HG03442 (cell line): ENCODE measurements at regions not wholly inside any gene's neighbourhood (a gene's known extent, or its start where the extent isn't known, plus 50 kb on each side); places are given as distances from the start of the nearest gene placed in this dataset.

Experiments used
- ATAC-seq: cut with Tn5 transposase; IDR thresholded peaks from one replicate; pipeline ENCODE4 v1.9.1; 2021; ENCODE audit warnings: mild to moderate bottlenecking, moderate library complexity; ENCODE audit not compliant: unreplicated experiment

DNA sequence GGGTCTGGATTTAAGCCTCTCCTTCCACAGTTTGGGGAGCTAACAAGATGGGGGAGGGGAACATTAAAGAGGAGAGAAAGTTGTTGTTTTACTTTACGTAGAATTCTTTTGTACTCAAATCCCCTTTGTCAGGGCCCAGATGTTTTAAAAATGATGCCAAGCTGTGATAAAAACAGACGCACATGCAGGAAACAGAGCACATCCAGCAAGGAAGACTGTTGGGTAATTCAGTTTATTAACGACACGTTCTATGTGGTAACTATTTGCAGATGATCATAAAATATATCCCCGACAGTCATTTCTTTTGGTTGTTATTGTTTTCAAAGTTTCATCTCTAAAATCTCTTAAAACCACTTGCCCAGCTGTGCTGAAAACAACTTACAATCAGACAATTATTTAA is 307.0 kb upstream of the PRDM1 start:
- no peak for ATAC-seq

DNA sequence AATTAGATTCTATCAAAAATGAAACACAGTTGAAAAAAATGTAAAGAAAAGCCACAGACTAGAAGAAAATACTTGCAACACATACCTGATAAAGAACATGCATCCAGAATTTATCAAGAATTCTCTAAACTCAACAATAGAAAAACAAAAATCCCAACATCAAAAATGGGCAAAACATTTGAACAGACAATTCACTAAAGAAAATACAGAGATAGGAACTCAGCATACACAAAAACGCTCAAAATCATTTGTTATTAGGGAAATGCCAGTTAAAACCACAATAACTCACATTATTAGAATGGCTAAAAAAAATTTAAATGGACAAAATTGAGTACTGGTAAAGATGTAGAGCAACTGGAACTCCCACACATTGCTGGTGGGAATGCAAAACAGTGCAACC is 311.0 kb upstream of the PRDM1 start:
- no peak for ATAC-seq

DNA sequence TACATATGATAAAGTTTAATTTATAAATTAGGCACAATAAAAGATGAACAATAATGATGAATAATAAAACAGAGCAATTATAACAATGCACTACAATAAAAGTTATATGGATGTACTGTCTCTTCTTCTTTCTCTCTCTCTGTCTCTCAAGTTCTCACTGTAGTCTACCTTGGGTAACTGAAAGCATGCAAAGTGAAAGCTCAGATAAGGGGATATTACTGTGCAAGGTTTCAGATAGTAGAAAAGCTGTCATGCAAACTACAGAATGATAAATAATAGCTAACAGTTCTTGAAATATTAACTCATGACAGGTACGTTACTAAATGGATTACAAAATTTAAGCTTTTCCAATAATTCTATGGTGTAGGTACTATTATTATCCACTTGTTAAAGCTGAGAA is 311.9 kb upstream of the PRDM1 start:
- no peak for ATAC-seq

DNA sequence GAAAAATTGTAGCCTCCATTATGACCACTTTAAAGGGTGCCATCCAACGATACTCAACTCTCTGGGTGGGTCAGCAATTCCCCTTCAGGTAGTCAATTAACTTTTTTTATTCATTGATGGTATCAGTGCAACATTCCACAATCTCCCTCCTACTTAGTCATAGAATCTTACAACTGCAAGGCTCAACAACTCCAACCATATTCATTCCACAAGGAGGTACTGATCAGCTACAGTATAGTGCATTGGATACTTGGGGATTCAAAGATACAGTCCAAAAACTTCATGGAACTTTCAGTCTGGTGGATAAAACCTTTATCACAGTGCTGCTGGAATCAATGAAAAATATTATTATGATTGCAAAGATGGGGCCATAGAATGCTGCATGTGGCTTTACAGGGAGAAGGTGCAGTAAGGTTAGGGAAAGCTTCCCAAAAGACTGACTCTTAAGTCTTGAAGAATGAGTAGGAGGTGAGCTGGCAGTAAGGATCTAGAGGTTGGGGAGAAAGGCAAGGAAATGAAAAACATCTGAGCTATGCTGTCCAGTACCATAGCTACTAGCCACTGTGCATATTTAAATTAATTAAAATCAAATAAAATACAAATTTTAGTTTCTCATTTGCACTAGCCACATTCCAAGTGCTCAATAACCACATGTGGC is 314.7 kb upstream of the PRDM1 start:
- ATAC-seq: no peak

DNA sequence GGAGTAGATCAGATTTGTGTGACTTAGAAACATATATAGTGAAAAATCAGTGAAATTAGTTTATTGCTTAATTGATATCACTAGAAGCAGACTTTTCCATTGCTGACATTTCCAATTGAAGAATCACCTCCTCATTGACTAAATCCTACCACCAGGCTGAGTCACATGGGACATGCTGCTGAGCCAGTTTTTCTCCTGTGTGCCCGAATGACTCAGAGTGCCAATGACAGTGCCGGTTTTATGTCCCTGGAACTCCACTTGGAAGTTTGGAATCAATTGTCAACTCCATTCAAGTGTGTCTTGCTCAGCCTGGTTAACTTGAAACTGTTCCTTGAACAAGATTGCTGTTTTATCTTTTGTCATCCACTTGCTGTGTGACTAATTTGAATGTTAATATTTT is 316.1 kb upstream of the PRDM1 start:
- ATAC-seq: no peak

DNA sequence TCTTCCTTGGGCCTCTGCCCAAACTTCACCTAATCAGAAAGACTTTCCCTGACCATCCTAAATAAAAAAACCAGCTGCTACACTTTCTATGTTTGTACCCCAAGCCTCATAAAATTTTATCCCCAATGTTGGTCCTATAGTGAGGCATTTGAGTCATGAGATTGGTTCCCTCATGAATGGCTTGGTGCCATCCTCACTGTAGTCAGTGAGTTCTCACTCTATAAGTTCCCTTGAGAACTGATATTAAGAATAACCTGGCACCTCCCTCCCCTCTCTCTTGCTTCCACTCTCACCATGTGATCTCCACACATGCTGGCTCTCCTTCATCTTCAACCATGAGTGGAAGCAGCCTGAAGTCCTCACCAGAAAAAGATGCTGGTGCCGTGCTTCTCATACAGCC is 316.9 kb upstream of the PRDM1 start:
- ATAC-seq: no peak

DNA sequence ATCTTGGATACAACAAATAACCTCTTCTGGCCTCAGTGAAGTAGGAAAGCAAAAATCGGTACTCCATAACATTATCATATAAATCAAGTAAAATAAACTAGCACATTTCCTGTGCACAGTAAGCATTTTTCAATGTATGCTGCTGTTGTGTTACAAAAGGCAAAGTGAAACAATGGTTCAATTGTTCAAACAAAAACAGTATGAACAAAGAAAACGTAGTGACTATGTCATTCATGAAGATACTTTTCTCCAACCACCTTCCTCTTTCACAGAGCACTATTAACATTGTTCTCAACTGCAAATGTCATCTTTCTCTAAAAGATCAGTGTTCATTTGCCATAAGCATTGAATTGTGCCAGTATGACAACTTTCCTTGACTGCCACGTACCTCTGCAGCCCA is 318.6 kb upstream of the PRDM1 start:
- no peak for ATAC-seq

DNA sequence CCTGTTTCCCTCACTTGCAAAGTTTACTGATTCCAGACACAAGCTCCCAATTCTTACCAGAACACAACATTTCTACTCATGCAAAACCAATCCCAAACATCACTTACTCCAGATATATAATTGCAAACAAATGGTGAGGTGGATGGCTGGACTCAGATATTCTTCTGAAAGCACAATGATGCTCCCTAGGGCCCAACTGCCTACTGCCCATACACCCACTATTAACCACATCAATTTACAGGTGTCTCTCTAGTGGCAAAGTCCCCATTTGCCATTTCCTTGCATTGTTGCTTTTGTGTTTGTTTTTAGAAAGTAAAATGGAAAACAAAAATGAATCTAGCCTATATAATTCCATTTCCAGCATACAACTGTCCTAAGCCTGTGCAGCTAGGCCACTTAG is 320.9 kb upstream of the PRDM1 start:
- no peak for ATAC-seq

DNA sequence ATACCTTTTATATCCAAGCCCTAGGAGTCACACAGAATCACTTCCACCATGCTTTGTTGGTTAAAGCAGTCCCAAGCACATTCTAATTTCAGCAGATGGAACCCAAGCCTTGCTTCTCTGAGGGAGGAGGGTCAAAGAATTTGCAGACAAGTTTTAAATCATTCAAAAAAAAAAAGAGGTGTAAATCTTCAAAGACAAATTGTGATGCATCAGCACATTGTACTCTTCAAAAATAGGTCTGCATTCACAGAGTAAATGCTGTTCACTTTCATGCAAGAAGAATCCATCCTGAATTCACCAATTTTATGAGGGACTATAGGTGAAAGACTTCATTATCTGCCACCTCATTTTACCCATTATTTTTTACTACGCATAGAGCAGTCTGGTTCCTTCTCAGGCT is 321.8 kb upstream of the PRDM1 start:
- no peak for ATAC-seq

DNA sequence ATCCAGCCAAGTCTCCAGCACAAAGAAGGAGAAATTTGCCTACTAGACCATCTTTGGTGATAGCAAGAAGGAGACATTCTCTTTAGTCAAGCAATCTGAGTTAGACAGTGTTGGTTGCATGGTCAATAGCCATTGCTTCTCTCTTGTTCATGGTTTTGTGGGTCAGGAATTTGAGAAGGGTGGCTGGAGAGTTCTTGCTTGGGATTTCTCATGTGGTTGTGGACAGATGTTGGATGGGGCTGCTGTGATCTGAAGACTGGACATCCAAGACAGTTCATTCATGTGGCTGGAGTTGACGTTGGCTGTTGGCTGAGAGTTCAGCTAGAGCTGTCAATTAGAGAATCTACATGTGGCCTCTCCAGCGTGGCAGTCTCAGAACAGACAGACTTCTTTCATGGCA is 322.3 kb upstream of the PRDM1 start:
- ATAC-seq: no peak

DNA sequence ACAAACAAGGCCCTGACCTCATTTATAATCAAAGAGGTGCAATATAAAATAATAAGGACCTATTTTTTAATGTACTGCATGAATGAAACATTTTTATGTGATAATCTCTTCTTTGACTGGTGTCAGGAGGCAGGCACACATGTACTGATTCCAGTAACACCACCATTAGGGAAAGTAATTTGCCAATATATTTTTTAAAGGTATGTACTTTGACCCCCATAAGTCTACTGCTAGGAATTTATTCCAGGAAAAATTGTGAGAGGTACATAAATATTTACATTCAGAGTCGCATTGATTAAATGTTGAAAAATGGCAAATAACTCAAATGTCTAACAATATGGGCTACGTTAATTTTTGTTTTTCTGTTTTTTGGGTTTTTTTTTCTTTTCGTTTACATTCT is 325.4 kb upstream of the PRDM1 start:
- ATAC-seq: no peak

DNA sequence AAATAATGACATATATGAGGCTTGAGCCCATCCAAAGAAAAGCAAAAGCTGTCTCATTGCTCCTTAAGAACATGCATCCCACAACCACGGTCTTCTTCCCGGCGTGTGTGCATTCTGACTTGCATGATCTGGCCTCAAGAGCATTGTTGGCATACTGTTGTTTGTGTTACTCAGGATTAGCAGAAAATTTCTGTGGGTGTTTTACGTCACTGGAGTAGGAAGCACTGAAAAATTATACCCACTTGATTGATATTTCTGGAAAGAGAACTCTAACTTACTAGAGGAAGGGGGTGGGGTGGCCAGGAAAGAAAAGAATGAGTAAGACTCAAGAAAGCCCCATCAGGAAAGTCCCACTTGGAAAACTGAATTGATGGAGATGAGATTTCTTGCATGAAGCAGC is 326.2 kb upstream of the PRDM1 start:
- ATAC-seq: no peak

DNA sequence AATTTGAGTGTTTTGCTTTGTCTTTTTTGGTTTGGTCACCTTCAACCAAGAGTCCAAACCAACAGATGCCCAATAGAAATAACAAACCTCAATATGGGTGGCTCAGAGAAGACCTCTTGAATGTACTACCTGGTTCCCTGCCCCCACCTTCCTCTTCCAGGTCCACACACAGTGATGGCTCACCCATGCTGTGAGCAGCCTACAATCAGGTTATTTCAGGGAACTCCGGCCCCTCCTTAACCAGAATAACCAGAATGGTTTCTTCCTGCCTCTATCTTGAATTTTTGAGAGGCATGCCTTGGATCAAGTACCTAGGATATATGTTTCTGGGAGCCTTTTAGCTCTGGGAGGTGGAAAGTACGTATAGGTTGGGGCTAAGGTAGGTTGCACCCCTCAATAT is 327.1 kb upstream of the PRDM1 start:
- ATAC-seq: no peak

DNA sequence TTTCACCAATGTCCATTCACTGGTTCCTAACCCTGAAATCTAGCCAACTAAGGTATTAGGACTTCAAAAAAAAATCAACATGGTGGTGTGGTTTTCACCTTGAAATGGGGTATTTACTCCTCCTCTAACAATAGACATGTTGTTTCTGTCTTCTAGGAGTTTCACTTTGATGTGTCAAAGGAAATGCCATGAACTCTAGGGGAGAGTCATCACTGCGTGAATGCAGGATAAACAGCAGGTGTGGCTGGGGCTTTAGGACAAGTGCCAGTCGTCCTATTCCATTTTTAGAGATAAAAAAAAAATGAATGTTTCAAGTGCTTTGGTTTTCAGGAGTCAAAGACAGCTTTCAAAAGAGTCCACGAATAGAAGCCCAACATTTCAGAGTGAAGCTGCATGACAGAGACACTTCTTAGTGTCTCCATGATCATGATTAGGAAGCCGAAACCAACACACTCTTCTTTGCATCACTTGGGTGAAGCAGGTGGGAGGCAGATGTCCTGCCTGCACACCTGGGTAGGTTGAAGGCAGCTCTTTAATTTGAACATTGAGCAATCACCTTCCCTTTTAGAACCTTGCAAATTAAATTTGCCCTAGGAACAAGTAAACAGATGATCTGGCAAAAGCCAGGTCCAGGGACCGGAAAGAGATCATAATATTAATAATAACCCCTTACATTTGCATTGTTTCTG is 328.5 kb upstream of the PRDM1 start:
- ATAC-seq: peak; percentile 96

DNA sequence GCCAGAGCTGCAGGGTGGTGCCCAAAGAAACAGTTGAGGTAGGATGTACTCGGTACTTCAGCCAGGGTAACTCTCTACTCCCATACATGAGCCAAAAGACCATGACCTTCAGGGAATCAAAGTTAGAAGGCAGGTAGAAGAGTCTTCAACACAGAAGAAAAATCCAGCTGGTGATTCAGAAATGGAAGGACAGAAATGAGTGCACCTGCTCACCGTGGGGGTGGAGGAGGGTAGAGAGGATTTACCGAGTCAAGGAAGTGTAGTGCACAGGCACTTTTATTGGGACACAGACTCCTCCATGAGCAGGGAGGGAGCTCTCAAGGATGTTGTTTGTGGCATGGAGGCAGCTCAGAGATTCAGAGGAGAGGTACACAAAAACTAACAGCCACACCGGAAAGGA is 330.3 kb upstream of the PRDM1 start:
- no peak for ATAC-seq

DNA sequence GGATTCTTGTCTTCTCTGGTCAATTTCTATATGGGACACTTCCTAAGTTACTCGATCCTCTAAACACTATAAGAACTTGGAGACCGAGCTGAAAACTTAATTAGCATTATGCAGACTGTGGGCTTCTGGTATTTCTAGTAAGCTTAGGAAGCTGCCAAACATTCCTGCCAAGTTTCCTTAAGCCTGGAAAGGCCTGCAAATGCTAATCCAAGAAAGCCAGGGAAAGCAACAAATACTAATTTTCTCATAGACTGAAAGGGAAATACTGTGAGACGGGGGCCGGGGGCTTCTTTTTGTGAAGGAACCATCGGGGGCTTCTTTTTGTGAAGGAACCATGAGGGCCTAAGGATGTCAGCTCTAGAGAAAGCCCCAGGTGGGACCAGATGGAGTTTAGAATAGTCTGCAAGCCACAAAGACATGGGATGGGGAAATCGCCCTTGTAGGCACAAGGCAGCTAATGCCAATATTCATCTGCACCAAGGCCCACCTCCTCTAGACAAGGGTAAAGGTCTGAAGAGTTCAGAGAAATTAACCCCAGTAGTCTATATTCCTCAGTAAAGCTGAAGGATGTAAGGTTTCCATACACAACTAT is 332.4 kb upstream of the PRDM1 start:
- no peak for ATAC-seq

DNA sequence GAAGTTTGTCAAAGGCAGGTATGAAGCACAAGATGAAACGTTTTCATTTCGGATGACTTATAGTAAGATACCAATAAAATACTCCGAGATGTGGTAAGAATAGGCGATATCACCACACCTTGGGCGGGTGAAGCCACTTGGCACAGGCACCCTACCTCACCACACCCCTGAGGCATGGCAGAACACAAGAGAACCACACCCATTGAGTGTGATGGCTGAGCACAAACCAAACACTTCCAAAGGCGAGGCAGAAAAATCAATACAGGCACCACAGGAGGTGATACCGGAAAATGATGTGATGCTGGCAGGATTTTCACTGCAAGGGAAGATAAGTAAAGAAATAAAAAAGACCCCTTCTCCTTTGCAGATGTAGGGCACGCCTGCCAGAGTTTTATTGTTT is 332.9 kb upstream of the PRDM1 start:
- no peak for ATAC-seq

DNA sequence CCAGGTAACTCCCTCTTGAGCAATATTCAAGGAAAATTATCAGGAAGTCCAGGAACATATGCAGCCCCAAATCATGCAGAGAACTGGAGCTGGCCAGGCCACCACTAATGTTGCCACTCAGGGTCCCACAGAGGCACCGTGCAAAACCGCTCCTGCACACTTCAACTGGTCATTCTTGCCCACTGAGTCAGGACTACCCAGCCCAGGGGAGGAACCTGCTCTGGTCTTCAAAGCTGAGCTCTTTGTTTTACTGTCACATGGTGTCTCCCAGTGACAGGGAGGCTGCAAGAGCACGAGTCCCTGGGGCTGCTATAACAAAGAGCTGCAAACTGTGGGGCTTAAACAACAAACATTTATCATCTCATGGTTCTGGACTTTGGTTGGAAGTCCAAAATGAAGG is 336.0 kb upstream of the PRDM1 start:
- no peak for ATAC-seq

DNA sequence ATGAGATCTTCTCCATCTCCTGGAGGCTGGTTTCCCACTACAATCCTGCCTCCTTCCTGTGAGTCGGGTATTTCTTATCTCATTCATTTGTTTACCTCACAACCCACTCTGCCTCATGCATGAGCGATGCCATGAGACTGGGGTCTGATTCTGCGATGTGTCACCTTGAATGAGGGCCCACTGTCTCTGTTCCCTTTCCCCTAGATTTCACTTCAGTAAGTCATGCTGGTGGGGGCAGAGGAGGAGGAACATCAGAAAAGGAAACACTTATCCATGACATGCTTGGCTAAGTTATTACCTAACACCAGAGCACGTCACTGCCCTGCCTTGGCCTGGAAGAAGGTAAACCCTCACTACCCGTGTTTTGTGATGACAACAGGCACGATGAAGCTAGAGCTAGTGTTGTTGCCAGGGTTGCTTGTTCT is 337.4 kb upstream of the PRDM1 start:
- ATAC-seq: no peak

DNA sequence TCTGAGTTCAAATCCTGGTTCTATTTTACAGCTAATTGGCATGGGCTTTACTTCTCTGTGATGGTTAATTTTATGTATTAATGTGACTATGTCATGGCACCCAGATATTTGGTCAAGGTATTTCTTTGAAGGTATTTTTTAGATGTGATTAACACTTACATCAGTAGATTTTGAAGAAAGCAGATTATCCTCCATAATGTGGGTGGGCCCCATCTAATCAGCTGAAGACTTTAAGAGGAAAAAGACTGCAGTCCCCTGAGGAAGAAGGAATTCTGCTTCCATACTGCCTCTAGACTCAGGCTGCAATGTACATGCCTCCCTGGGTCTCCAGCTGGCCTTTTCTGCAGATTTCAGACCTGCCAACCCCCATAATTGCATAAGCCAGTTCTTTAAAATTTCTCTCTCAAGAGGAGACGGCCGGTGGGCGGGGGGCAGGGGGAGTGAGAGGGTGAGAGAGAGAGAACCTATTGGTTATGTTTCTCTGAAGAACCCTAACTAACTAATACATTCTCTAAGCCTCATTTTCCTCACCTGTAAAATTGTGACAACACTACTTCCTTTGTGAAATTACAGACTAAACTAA is 338.2 kb upstream of the PRDM1 start:
- ATAC-seq: no peak

DNA sequence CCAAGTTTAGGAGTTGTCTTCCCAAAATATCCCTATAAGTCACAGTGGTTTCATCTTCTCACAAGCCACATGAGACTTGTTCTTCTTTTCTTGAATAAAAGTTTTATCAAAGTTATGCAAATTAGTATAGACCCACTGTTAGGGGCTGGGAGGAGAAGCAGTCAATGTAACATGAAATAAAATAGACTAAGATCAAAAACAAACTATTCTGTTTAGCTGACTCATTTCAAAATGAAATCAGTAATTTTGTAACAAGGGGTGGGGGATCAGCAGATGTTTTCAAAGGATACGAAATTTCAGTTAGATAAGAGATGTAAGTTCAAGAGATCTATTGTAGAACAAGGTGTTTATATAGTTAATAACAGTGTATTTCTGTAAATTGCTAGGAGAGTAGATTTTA is 339.6 kb upstream of the PRDM1 start:
- no peak for ATAC-seq

DNA sequence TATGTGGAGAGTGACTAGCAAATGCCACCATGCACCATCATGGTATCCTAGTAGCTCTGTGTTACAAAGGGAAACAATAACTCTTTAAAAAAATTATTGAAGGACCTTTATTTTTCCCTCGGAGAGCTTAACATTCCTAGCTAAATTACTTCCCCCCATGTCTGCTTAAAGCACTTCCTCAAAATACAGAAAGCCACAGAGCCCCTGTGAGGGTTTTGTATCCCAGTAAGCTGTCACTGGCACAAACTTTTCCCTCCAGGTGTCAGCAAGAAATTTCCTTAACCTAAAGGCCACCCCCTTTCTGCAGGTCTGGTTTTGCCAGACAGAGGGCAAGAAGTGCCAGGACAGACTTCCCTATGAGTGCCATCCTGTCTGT is 340.0 kb upstream of the PRDM1 start:
- ATAC-seq: no peak
